SK-N-SH treated with all-trans-retinoic acid at 6 μM for 48 hours (cell line): ENCODE measurements at regions not wholly inside any gene's neighbourhood (a gene's known extent, or its start where the extent isn't known, plus 50 kb on each side); places are given as distances from the start of the nearest gene placed in this dataset.

Experiments
- ATAC-seq: fragments of 200-7000 bp; cut with Tn5 transposase; 3 replicates; pipeline ENCODE4 v1.9.1; 2020; ENCODE audit warnings: mild to moderate bottlenecking, moderate library complexity
- CREB5 ChIP-seq: fragments of 250-450 bp; sonication (Bioruptor Pico); IDR thresholded peaks from 2 replicates; pipeline ENCODE4 v1.5.1; 2020; ENCODE audit warnings: low read depth, mild to moderate bottlenecking, moderate library complexity
- CSDC2 ChIP-seq: fragments of 250-450 bp; sonication (Bioruptor Pico); IDR thresholded peaks from 2 replicates; pipeline ENCODE4 v1.5.0; 2020; ENCODE audit warnings: mild to moderate bottlenecking, moderate library complexity
- CSRNP3 ChIP-seq: fragments of 250-450 bp; sonication (Bioruptor Pico); IDR thresholded peaks from 2 replicates; pipeline ENCODE4 v1.5.1; 2021; ENCODE audit warnings: mild to moderate bottlenecking, moderate library complexity
- ESRRG ChIP-seq: fragments of 250-450 bp; sonication (Bioruptor Pico); IDR thresholded peaks from 2 replicates; pipeline ENCODE4 v1.6.1; 2021; ENCODE audit warnings: mild to moderate bottlenecking
- GLIS3 ChIP-seq: fragments of 250-450 bp; sonication (Bioruptor Pico); IDR thresholded peaks from 2 replicates; pipeline ENCODE4 v1.5.0; 2020; ENCODE audit warnings: mild to moderate bottlenecking, moderate library complexity
- ISL1 ChIP-seq: fragments of 250-450 bp; sonication (Bioruptor Pico); IDR thresholded peaks from 2 replicates; pipeline ENCODE4 v2.1.2; 2022; ENCODE audit warnings: mild to moderate bottlenecking, moderate library complexity
- OSR1 ChIP-seq: fragments of 250-450 bp; sonication (Bioruptor Pico); IDR thresholded peaks from 2 replicates; pipeline ENCODE4 v1.8.0; 2022; ENCODE audit warnings: moderate library complexity, mild to moderate bottlenecking, inconsistent platforms
- PATZ1 ChIP-seq: fragments of 250-450 bp; sonication (Bioruptor Pico); IDR thresholded peaks from 2 replicates; pipeline ENCODE4 v1.8.0; 2020; ENCODE audit warnings: mild to moderate bottlenecking, moderate library complexity, borderline replicate concordance
- RARB ChIP-seq: fragments of 250-450 bp; sonication (Bioruptor Pico); IDR thresholded peaks from 2 replicates; pipeline ENCODE4 v1.8.0; 2021; ENCODE audit warnings: mild to moderate bottlenecking, moderate library complexity
- SNAI2 ChIP-seq: fragments of 250-450 bp; sonication (Bioruptor Pico); IDR thresholded peaks from 2 replicates; pipeline ENCODE4 v1.5.0; 2020; ENCODE audit warnings: mild to moderate bottlenecking, moderate library complexity
- TCF4 ChIP-seq: fragments of 250-450 bp; sonication (Bioruptor Pico); IDR thresholded peaks from 2 replicates; pipeline ENCODE4 v1.8.0; 2021; ENCODE audit warnings: mild to moderate bottlenecking, moderate library complexity, borderline replicate concordance
- ZC3H10 ChIP-seq: fragments of 250-450 bp; sonication (Bioruptor Pico); IDR thresholded peaks from 2 replicates; pipeline ENCODE4 v1.5.1; 2021; ENCODE audit warnings: mild to moderate bottlenecking, moderate library complexity
- ZFP3 ChIP-seq: fragments of 250-450 bp; sonication (Bioruptor Pico); IDR thresholded peaks from 2 replicates; pipeline ENCODE4 v1.5.0; 2020; ENCODE audit warnings: mild to moderate bottlenecking, moderate library complexity
- ZFP30 ChIP-seq: fragments of 450-650 bp; formaldehyde crosslinking; IDR thresholded peaks from 2 replicates; pipeline ENCODE4 v1.5.0; 2022; ENCODE audit warnings: mild to moderate bottlenecking, moderate library complexity
- ZNF565 ChIP-seq: fragments of 450-650 bp; formaldehyde crosslinking; conservative IDR thresholded peaks from 2 replicates; pipeline ENCODE4 v1.5.0; 2020; ENCODE audit warnings: low read depth, mild to moderate bottlenecking, moderate library complexity
- ZNF70 ChIP-seq: fragments of 450-650 bp; formaldehyde crosslinking; IDR thresholded peaks from 2 replicates; pipeline ENCODE4 v1.5.0; 2020; ENCODE audit warnings: mild to moderate bottlenecking, moderate library complexity
- ZNF8 ChIP-seq: fragments of 450-650 bp; formaldehyde crosslinking; IDR thresholded peaks from 2 replicates; pipeline ENCODE4 v1.5.0; 2020; ENCODE audit warnings: mild to moderate bottlenecking, moderate library complexity
- TF ChIP-seq, protein P1 (sequence below): fragments of 250-450 bp; sonication (Bioruptor Pico); IDR thresholded peaks from 2 replicates; pipeline ENCODE4 v1.5.0; 2020; ENCODE audit warnings: mild to moderate bottlenecking, moderate library complexity
- TF ChIP-seq, protein P2 (sequence below): fragments of 250-450 bp; sonication (Bioruptor Pico); IDR thresholded peaks from 2 replicates; pipeline ENCODE4 v1.8.0; 2021; ENCODE audit warnings: low read depth, mild to moderate bottlenecking, moderate library complexity, borderline replicate concordance

DNA sequence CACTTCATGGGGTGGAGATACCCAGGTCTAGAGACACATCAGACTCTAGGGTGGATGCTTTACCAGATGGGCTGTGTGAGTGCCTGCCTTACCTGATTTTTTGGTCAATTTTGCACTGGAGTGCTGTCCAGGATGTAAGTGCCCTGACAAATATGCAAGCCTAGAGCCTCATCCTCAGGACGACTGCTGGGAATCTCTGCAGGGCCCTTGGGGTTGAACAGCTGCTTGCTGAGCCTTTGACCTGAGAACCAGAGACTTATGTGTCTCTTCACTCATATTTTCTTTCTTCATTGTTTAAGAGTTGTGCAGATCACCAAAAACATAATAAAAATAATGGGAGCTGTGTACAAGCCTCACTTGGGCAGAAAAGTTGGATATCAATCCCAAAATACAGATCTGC lies 551.5 kb upstream of the ATP2B1 start:
- no peak for ATAC-seq
- TF ChIP-seq CREB5 (CRISPR knock-in tag): no peak
- TF ChIP-seq ZFP3: no peak
- TF ChIP-seq ZFP30 (CRISPR knock-in tag): no peak
- TF ChIP-seq, protein P1, sequence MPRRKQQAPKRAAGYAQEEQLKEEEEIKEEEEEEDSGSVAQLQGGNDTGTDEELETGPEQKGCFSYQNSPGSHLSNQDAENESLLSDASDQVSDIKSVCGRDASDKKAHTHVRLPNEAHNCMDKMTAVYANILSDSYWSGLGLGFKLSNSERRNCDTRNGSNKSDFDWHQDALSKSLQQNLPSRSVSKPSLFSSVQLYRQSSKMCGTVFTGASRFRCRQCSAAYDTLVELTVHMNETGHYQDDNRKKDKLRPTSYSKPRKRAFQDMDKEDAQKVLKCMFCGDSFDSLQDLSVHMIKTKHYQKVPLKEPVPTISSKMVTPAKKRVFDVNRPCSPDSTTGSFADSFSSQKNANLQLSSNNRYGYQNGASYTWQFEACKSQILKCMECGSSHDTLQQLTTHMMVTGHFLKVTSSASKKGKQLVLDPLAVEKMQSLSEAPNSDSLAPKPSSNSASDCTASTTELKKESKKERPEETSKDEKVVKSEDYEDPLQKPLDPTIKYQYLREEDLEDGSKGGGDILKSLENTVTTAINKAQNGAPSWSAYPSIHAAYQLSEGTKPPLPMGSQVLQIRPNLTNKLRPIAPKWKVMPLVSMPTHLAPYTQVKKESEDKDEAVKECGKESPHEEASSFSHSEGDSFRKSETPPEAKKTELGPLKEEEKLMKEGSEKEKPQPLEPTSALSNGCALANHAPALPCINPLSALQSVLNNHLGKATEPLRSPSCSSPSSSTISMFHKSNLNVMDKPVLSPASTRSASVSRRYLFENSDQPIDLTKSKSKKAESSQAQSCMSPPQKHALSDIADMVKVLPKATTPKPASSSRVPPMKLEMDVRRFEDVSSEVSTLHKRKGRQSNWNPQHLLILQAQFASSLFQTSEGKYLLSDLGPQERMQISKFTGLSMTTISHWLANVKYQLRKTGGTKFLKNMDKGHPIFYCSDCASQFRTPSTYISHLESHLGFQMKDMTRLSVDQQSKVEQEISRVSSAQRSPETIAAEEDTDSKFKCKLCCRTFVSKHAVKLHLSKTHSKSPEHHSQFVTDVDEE (CRISPR knock-in tag): no peak
- no peak for TF ChIP-seq OSR1 (CRISPR knock-in tag)
- no peak for TF ChIP-seq ZC3H10

- TF ChIP-seq GLIS3 (CRISPR knock-in tag) (no peak), ESRRG (CRISPR knock-in tag) (no peak), OSR1 (CRISPR knock-in tag) (no peak), RARB (CRISPR knock-in tag) (no peak), ZNF8 (CRISPR knock-in tag) (no peak), CSRNP3 (no peak)
- TF ChIP-seq, protein P1 (CRISPR knock-in tag): no peak
- ATAC-seq: no peak
Measured at GRCh38 chr12:90257927-90258624, 549.4 kb upstream of the ATP2B1 start.

DNA sequence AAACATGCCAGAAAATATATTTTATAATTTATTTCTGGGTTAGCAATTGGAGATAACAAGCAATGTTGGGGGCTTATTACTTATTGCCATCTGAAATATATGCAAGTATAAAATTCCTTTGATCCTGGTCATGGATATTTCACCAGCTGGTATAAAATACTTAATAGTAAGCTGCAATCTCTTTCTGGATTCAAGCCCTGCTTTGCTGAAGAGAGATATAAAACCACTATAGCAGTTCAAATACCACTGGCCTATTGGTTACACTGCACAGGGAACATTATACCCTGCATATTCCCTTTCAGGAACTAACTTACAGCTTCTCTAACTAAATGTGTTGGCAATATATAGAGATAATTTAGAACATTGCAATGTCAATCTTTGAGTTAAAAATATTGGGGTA lies 546.2 kb upstream of the ATP2B1 start:
- no peak for TF ChIP-seq ZNF8 (CRISPR knock-in tag)
- TF ChIP-seq TCF4 (CRISPR knock-in tag): no peak
- TF ChIP-seq OSR1 (CRISPR knock-in tag): no peak
- no peak for TF ChIP-seq ZNF70 (CRISPR knock-in tag)
- TF ChIP-seq CSDC2 (CRISPR knock-in tag): no peak
- no peak for TF ChIP-seq ZNF565 (CRISPR knock-in tag)
- TF ChIP-seq ZFP3: no peak
- TF ChIP-seq ZFP30 (CRISPR knock-in tag): no peak
- TF ChIP-seq PATZ1 (CRISPR knock-in tag): no peak
- TF ChIP-seq SNAI2: no peak
- TF ChIP-seq, protein P2, sequence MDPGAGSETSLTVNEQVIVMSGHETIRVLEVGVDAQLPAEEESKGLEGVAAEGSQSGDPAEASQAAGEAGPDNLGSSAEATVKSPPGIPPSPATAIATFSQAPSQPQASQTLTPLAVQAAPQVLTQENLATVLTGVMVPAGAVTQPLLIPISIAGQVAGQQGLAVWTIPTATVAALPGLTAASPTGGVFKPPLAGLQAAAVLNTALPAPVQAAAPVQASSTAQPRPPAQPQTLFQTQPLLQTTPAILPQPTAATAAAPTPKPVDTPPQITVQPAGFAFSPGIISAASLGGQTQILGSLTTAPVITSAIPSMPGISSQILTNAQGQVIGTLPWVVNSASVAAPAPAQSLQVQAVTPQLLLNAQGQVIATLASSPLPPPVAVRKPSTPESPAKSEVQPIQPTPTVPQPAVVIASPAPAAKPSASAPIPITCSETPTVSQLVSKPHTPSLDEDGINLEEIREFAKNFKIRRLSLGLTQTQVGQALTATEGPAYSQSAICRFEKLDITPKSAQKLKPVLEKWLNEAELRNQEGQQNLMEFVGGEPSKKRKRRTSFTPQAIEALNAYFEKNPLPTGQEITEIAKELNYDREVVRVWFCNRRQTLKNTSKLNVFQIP (CRISPR knock-in tag): no peak
- TF ChIP-seq CSRNP3: no peak
- TF ChIP-seq GLIS3 (CRISPR knock-in tag): no peak
- TF ChIP-seq CREB5 (CRISPR knock-in tag): no peak
- no peak for TF ChIP-seq ISL1 (CRISPR knock-in tag)
- no peak for TF ChIP-seq RARB (CRISPR knock-in tag)
- ATAC-seq: no peak
